NB4 (cell line): ENCODE measurements at regions not wholly inside any gene's neighbourhood (a gene's known extent, or its start where the extent isn't known, plus 50 kb on each side); places are given as distances from the start of the nearest gene placed in this dataset.

Experiments used
- CTCF ChIP-seq: IDR thresholded peaks from one replicate; pipeline ENCODE4 v1.5.1; 2012; ENCODE audit warnings: low read depth, low read length
- POLR2A ChIP-seq: IDR thresholded peaks from 2 replicates; pipeline ENCODE4 v1.6.1; 2011; ENCODE audit warnings: mild to moderate bottlenecking; ENCODE audit not compliant: insufficient read length; ENCODE audit errors: extremely low read depth

GRCh38 chr1:147078606-147079399, 93.5 kb downstream of the PRKAB2 start:
- TF ChIP-seq POLR2A (no peak), CTCF (no peak)
